NCI-H2196 treated with DMSO at 0.1 percent for 48 hours (cell line): ENCODE measurements at regions not wholly inside any gene's neighbourhood (a gene's known extent, or its start where the extent isn't known, plus 50 kb on each side); places are given as distances from the start of the nearest gene placed in this dataset.

Experiments used
- DNase-seq: peaks from one replicate; lab custom pipeline; 2025; ENCODE audit not compliant: unreplicated experiment; lab: John Stamatoyannopoulos, UW

- DNase-seq: no peak
Observed at GRCh38 chr6:2542101-2542857, 208.4 kb downstream of the MYLK4 start.

GRCh38 chr6:2536451-2536850 is 214.3 kb downstream of the MYLK4 start:
- DNase-seq: no peak

GRCh38 chr6:2535506-2535905 is 215.2 kb downstream of the MYLK4 start:
- no peak for DNase-seq

DNA sequence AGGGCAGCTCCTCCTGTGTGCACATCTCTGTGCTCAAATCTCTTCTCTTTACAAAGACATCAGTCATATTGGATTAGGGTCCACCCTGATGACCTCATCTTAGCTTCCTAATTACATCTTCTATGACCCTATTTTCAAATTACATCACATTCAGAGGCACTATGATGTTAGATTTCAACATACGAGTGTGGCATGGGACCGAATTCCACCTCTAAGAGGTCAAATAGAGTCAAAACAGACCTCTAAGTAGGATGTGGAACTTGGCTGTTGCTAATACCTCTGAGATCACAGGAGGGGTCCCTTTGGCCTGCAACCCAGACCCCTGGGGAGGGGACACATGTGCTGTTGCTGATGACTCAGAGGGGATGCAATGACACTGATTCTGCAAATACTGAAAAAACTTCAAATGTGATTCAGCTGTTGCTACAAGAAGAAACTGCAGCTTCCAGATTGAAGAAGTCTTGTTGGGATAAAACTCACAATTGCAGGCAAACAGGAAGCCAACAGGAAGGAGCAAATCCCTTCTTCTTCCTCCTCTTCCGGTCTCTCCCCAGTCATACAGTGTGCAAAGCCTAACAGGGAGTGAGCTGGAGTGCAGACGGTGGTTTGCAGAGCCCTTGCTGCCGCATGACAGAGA is 216.2 kb downstream of the MYLK4 start:
- no peak for DNase-seq

DNA sequence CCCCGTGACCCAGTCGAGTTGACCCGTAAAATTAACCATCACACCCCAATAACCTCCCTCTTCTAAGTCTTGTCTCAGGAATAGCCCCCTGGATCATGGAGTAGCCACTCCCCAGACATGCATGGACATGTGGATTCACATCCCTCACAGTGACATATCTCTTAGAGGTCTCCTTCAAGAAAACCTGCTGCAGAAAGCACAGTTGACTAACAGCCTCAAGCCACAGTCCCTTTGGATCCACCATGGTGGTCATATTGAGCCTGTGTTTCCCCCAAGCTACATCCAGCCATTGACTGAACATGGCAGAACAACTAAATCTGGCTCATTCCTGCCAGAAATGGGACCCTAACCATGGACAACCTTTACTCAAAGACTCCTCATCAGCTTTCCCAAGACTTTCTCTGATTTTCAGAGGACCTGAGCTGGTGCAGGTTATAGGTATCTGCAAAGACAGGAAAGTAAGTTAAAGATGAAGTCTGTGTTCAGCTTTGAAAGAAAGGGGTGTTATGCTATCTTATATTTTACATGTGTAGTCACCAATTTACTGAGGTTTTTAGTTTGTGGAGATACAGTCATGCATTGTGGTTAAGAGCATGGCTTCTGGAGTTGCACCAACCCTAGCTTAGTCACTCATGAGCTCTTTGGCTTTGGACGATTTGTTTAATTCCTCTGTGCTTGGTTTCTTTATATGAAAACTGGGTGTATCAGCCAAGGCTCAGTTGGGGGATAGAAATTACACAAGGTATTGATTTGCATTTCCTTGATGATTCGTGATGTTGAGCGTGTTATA is 219.1 kb downstream of the MYLK4 start:
- DNase-seq: no peak

GRCh38 chr6:2529211-2529719 is 221.5 kb downstream of the MYLK4 start:
- no peak for DNase-seq

GRCh38 chr6:2528156-2528555 is 222.6 kb downstream of the MYLK4 start:
- DNase-seq: no peak

GRCh38 chr6:2526766-2527165 is 224.0 kb downstream of the MYLK4 start:
- DNase-seq: no peak

- DNase-seq: no peak
Observed at GRCh38 chr6:2524090-2524489, 226.6 kb downstream of the MYLK4 start.

- no peak for DNase-seq
Observed at GRCh38 chr6:2523061-2523460, 227.7 kb downstream of the MYLK4 start.

- no peak for DNase-seq
Observed at GRCh38 chr6:2522521-2522920, 228.2 kb downstream of the MYLK4 start.

GRCh38 chr6:2517855-2518473 is 232.8 kb downstream of the MYLK4 start:
- DNase-seq: no peak

- no peak for DNase-seq
Observed at GRCh38 chr6:2517401-2517800, 233.3 kb downstream of the MYLK4 start.

- no peak for DNase-seq
Observed at GRCh38 chr6:2516059-2516458, 234.7 kb downstream of the MYLK4 start.

GRCh38 chr6:2514965-2515543 is 235.7 kb downstream of the MYLK4 start:
- DNase-seq: no peak

GRCh38 chr6:2512802-2513201 is 237.9 kb downstream of the MYLK4 start:
- no peak for DNase-seq

- no peak for DNase-seq
Observed at GRCh38 chr6:2510316-2510715, 240.4 kb downstream of the MYLK4 start.

DNA sequence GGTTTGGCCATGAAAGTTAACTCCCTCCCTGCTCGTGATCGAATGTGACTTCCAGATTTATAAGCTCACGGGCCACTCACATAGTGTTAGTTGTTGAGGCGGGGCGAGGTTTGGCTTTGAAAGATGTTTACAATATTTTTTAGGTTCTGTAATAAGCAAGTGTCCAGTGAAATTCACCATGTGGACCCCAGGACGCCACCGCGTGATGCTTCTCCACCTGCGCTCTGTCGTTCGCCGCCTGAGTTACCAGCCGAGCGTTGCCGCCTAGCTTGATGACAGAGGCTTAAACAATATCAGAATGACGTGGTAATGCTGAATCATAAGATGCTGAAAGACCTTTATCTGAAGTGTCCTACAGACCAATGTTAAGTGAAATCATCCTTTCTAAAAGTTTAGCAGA is 241.0 kb downstream of the MYLK4 start:
- DNase-seq: no peak

- no peak for DNase-seq
Observed at GRCh38 chr6:2508071-2508470, 242.7 kb downstream of the MYLK4 start.

- DNase-seq: no peak
Observed at GRCh38 chr6:2507521-2508037, 243.1 kb downstream of the MYLK4 start.

GRCh38 chr6:2507016-2507415 is 243.7 kb downstream of the MYLK4 start:
- DNase-seq: no peak
